ENCODE measurements at regions not wholly inside any gene's neighbourhood (a gene's known extent, or its start where the extent isn't known, plus 50 kb on each side); places are given as distances from the start of the nearest gene placed in this dataset.
A peak's percentile ranks its signal among the peaks of the same experiment; 100 is the strongest.

DNA sequence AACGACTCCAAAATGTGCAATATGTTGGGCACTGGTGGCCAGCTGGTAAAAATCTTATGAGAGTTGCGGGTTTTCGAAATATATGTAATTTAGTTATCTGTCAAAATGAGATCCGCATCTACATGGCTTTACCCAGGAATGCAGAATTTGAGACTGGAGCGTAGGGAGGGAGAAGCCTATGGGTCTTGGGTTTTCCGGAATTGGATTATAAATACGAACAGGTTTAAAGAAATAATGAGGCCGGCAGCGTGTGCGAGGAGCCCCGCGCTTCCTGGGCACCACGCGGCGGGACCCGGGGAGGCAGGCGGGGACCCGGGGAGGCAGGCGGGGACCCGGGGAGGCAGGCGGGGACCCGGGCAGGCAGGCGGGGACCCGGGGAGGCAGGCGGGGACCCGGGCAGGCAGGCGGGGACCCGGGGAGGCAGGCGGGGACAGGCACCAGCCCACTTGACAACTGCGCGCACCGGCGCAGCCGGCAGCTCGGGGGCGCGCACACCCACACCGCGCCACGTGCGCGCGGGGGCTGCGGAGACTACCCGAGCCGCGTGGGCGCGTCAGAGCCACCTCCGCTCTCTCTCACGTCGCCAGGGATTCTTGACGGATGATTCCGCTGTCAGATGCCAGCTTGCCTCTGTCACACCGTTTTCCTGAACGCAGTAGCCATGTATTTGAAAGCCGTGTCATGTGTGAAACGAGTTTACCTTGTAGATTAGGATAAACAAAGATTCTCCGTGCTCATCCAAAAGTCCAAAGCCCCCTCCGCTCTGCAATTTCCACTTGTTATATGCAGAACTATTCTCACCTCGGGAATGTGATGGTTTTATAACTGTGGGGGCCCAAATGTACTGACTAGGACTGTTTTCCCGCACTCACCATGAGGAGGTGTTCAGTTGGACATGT lies 54.3 kb upstream of the HNRNPU start:
- TF ChIP-seq ZNF384 (IDR thresholded peaks at IDR 0.05): no peak
- TF ChIP-seq SUZ12 (IDR thresholded peaks at IDR 0.05): no peak
- TF ChIP-seq L3MBTL2 (conservative IDR thresholded peaks at IDR 0.05): peak; percentile 92
- no peak for TF ChIP-seq FOXK2 (IDR thresholded peaks at IDR 0.05)
- no peak for TF ChIP-seq FOXM1 (IDR thresholded peaks at IDR 0.05; ENCODE audit: borderline replicate concordance)

Data from HEK293T (cell line).